Mesenchymal stem cell (in vitro differentiated cells and primary cell): ENCODE measurements at regions not wholly inside any gene's neighbourhood (a gene's known extent, or its start where the extent isn't known, plus 50 kb on each side); places are given as distances from the start of the nearest gene placed in this dataset.
"Not testable (repeated sequence)": the region's sequence is repeated elsewhere in the genome, so short reads cannot be mapped to it uniquely, and the experiment has no call there.

ENCODE experiments used
- DNase-seq: peaks from one replicate; pipeline ENCODE4 v3.0.0-alpha.2; 2013
- H2AFZ ChIP-seq: one replicate; pipeline ENCODE4 v1.6.1; 2013; ENCODE audit warnings: low read depth, mild to moderate bottlenecking, control low read depth, inconsistent platforms, low read length, moderate library complexity
- H2AK5ac ChIP-seq: 2 replicates; pipeline ENCODE4 v1.6.1; 2013; ENCODE audit warnings: low read length, moderate library complexity, mild to moderate bottlenecking, inconsistent platforms; ENCODE audit not compliant: severe bottlenecking
- H2BK120ac ChIP-seq: one replicate; pipeline ENCODE4 v1.6.1; 2013; ENCODE audit warnings: low read depth, mild to moderate bottlenecking, inconsistent platforms, low read length, moderate library complexity
- H2BK12ac ChIP-seq, 2 experiments: one replicate each; pipeline ENCODE4 v1.6.1; 2013; ENCODE audit warnings: inconsistent platforms in 2 of 2, low read length in 2 of 2, mild to moderate bottlenecking in 2 of 2, moderate library complexity in 2 of 2, control low read depth in 1 of 2
- H2BK15ac ChIP-seq: one replicate; pipeline ENCODE4 v1.6.1; 2013; ENCODE audit warnings: mild to moderate bottlenecking, low read depth, inconsistent platforms; ENCODE audit not compliant: poor library complexity, severe bottlenecking
- H2BK5ac ChIP-seq: 2 replicates; pipeline ENCODE4 v1.6.1; 2013; ENCODE audit warnings: low read depth, mild to moderate bottlenecking, low read length, control low read depth, inconsistent platforms; ENCODE audit not compliant: poor library complexity, severe bottlenecking
- H3K14ac ChIP-seq, 2 experiments: one replicate each; pipeline ENCODE4 v1.6.1; 2013; ENCODE audit warnings: inconsistent platforms in 2 of 2, low read length in 2 of 2, control low read depth in 1 of 2, mild to moderate bottlenecking in 1 of 2, moderate library complexity in 1 of 2
- H3K18ac ChIP-seq, 2 experiments: one replicate each; pipeline ENCODE4 v1.6.1; 2013; ENCODE audit warnings: inconsistent platforms in 2 of 2, low read length in 2 of 2, control low read depth in 1 of 2, low read depth in 1 of 2, mild to moderate bottlenecking in 1 of 2
- H3K23ac ChIP-seq, 2 experiments: one replicate each; pipeline ENCODE4 v1.6.1; 2013; ENCODE audit warnings: inconsistent platforms in 2 of 2, low read length in 2 of 2, mild to moderate bottlenecking in 2 of 2, moderate library complexity in 2 of 2, control low read depth in 1 of 2
- H3K27ac ChIP-seq: 2 replicates; pipeline ENCODE4 v1.5.1; 2013; ENCODE audit warnings: mild to moderate bottlenecking, moderate library complexity, low read length, control low read depth, inconsistent platforms; ENCODE audit not compliant: poor library complexity, severe bottlenecking
- H3K27me3 ChIP-seq, 2 experiments: 2 replicates each; pipeline versions ENCODE4 v1.6.1 to v1.7.0; 2013; ENCODE audit warnings: low read length in 2 of 2, mild to moderate bottlenecking in 2 of 2, moderate library complexity in 2 of 2, control low read depth in 1 of 2, inconsistent platforms in 1 of 2; ENCODE audit not compliant: control insufficient read depth in 1 of 2, insufficient read depth in 1 of 2
- H3K36me3 ChIP-seq, 2 experiments: 2 replicates each; pipeline versions ENCODE4 v1.6.1 to v1.7.0; 2013; ENCODE audit warnings: low read length in 2 of 2, control low read depth in 1 of 2, inconsistent platforms in 1 of 2, low read depth in 1 of 2, mild to moderate bottlenecking in 1 of 2; ENCODE audit not compliant: insufficient read depth in 2 of 2, control insufficient read depth in 1 of 2
- H3K4ac ChIP-seq, 2 experiments: one replicate each; pipeline ENCODE4 v1.6.1; 2013; ENCODE audit warnings: inconsistent platforms in 2 of 2, low read length in 2 of 2, mild to moderate bottlenecking in 2 of 2, moderate library complexity in 2 of 2, control low read depth in 1 of 2, low read depth in 1 of 2
- H3K4me1 ChIP-seq: 2 replicates; pipeline ENCODE4 v1.6.1; 2013; ENCODE audit warnings: low read depth, low read length, control low read depth; ENCODE audit not compliant: control insufficient read depth, insufficient read depth
- H3K4me2 ChIP-seq: 2 replicates; pipeline ENCODE4 v1.6.1; 2013; ENCODE audit warnings: low read length, mild to moderate bottlenecking, inconsistent platforms; ENCODE audit not compliant: poor library complexity, severe bottlenecking
- H3K4me3 ChIP-seq, 2 experiments: 2 replicates each; pipeline versions ENCODE4 v1.5.1 to v1.7.0; 2013; ENCODE audit warnings: low read length in 2 of 2, mild to moderate bottlenecking in 2 of 2, control low read depth in 1 of 2, low read depth in 1 of 2; ENCODE audit not compliant: insufficient read depth in 1 of 2
- H3K79me1 ChIP-seq: replicated peaks from 2 replicates; pipeline ENCODE4 v1.6.1; 2013; ENCODE audit warnings: mild to moderate bottlenecking, control low read depth, low read length, inconsistent platforms; ENCODE audit not compliant: poor library complexity, severe bottlenecking
- H3K9ac ChIP-seq: 2 replicates; pipeline ENCODE4 v1.7.0; 2013; ENCODE audit warnings: mild to moderate bottlenecking, low read length, moderate library complexity
- H3K9me3 ChIP-seq: 2 replicates; pipeline ENCODE4 v1.7.0; 2013; ENCODE audit warnings: mild to moderate bottlenecking, low read length; ENCODE audit not compliant: control insufficient read depth
- H4K8ac ChIP-seq: one replicate; pipeline ENCODE4 v1.6.1; 2013; ENCODE audit warnings: inconsistent platforms, mild to moderate bottlenecking, low read length, moderate library complexity
- H4K91ac ChIP-seq: one replicate; pipeline ENCODE4 v1.6.1; 2013; ENCODE audit warnings: mild to moderate bottlenecking, low read length, inconsistent platforms
- WGBS: methylation state at CpG from one replicate; pipeline ENCODE4 v1.1.7; 2013; ENCODE audit warnings: mixed read lengths; 5-methylcytosine and 5-hydroxymethylcytosine counted together

DNA sequence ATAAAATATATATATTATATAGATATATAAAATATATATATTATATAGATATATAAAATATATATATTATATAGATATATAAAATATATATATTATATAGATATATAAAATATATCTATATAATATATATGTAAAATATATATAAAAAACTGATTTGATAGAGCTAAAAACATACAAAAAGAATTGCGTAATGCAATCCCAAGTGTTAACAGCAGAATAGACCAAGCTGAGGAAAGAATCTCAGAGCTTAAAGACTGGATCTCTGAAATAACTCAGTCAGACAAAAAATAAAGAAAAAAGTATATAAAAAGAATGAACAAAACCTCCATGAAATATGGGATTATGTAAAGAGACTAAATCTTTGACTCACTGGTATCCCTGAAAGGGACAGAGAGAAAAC, 112.8 kb upstream of the GCFC2 start:
- H2BK15ac ChIP-seq, H4K91ac ChIP-seq, H3K14ac ChIP-seq, H3K4me2 ChIP-seq, H3K9ac ChIP-seq, H3K36me3 ChIP-seq, H3K4ac ChIP-seq, H4K8ac ChIP-seq, H3K79me1 ChIP-seq, H2AFZ ChIP-seq, H2BK120ac ChIP-seq, H2BK5ac ChIP-seq, DNase-seq, H3K27me3 ChIP-seq, H2BK12ac ChIP-seq, H3K4me1 ChIP-seq, H3K18ac ChIP-seq, H2AK5ac ChIP-seq, H3K9me3 ChIP-seq, H3K27ac ChIP-seq, H3K4me3 ChIP-seq, H3K23ac ChIP-seq: not testable (repeated sequence)
- WGBS = no CpG with 5 or more reads among the region's 1 CpG

DNA sequence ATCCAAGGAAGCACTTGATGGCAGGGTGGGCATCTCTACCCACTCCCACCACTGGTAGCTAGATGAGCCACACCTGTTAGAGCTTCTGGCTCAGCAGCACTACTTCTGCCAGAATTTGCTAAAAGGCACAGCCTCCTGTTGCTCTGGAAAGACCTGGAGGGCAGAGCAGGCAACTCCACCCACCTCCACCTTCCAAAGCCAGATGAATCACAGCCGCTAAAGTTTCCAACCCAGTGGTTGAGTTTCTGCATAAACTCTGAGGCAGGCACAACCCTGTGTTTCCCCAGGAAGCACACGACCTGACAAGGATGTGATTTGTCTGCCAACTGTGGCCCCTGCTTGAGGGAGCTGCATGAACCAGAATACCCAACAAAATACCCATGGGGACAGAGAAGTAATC, 111.6 kb upstream of the GCFC2 start:
- no peak overlapping the region for H2AFZ ChIP-seq
- 72% methylated on average over 2 of the region's 2 CpGs for WGBS
- H3K27ac ChIP-seq = no peak overlapping the region

GRCh38 chr2:75820693-75821092, 110.0 kb upstream of the GCFC2 start:
- Histone ChIP-seq H3K4me2 (no peak overlapping the region), H3K4ac (no peak overlapping the region), H2AFZ (no peak overlapping the region), H4K91ac (no peak overlapping the region), H3K27ac (no peak overlapping the region), H3K9ac (no peak overlapping the region), H2AK5ac (no peak overlapping the region), H4K8ac (no peak overlapping the region), H3K23ac (no peak overlapping the region), H3K79me1 (no peaks in the 10 kb centered on the region), H2BK12ac (no peak overlapping the region), H3K9me3 (peaks cover 5% of the 10 kb centered on the region), H3K27me3 (no peaks in the 10 kb centered on the region), H2BK120ac (no peak overlapping the region), H3K4me3 (no peak overlapping the region), H2BK5ac (no peak overlapping the region), H3K4me1 (no peaks in the 10 kb centered on the region), H2BK15ac (no peak overlapping the region), H3K14ac (no peak overlapping the region), H3K18ac (no peak overlapping the region), H3K36me3 (no peaks in the 10 kb centered on the region)
- DNase-seq = no peak
- 74% methylated on average over 3 of the region's 3 CpGs for WGBS

More for the DNA sequence above, 111.6 kb upstream of the GCFC2 start:
- no peak overlapping the region for H2AK5ac ChIP-seq
- no peak overlapping the region for H2BK120ac ChIP-seq
- H3K4me1 ChIP-seq = no peaks in the 10 kb centered on the region
- no peaks in the 10 kb centered on the region for H3K79me1 ChIP-seq
- H2BK5ac ChIP-seq = no peak overlapping the region
- H3K4me3 ChIP-seq = no peak overlapping the region
- no peak overlapping the region for H3K23ac ChIP-seq
- no peak overlapping the region for H3K18ac ChIP-seq
- H3K36me3 ChIP-seq = no peaks in the 10 kb centered on the region
- no peak overlapping the region for H4K91ac ChIP-seq
- H3K9me3 ChIP-seq = peaks cover 5% of the 10 kb centered on the region
- H3K9ac ChIP-seq = no peak overlapping the region
- no peak for DNase-seq
- H3K4ac ChIP-seq = no peak overlapping the region
- H3K4me2 ChIP-seq = no peak overlapping the region
- no peak overlapping the region for H4K8ac ChIP-seq
- no peak overlapping the region for H2BK15ac ChIP-seq
- H2BK12ac ChIP-seq = no peak overlapping the region
- H3K27me3 ChIP-seq = no peaks in the 10 kb centered on the region
- no peak overlapping the region for H3K14ac ChIP-seq

DNA sequence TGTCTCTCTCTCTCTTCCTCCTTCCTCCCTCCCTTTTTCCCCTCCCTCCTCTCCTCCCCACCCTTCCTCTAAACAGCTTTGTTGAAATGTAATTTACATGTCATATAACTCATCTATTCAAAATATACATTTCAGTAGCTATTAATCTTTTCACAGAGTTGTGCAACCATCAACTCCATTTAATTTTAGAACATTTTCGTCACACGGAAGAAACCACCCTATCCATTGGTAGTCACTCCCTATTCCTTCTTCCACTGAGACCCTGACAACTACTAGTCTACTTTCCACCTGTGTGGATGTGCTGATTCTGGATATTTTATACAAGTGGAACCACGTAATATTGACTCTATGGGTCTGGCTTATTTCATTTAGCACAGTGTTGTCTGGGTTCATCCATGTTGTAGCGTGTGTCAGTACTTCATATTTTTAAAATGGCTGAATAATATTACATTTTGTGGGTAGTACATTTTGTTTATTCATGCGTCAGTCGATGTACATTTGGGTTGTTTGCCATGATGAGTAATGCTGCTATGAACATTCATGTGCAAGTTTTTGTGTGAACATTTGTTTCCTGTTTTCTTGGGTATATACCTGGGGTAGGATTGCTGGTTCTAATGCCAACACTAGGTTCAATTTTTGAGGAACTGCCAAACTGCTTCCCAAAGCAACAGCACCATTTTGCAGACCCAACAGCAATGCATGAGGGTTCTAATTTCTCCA, 100.1 kb upstream of the GCFC2 start:
- no peak overlapping the region for H3K18ac ChIP-seq
- WGBS = 84% methylated on average over 6 of the region's 6 CpGs
- H2BK15ac ChIP-seq = no peak overlapping the region
- H2BK12ac ChIP-seq = no peak overlapping the region
- no peaks in the 10 kb centered on the region for H3K9me3 ChIP-seq
- H3K36me3 ChIP-seq = no peaks in the 10 kb centered on the region
- no peak overlapping the region for H3K9ac ChIP-seq
- no peaks in the 10 kb centered on the region for H3K27me3 ChIP-seq
- no peak overlapping the region for H2BK120ac ChIP-seq
- H2AK5ac ChIP-seq = no peak overlapping the region
- no peak overlapping the region for H3K27ac ChIP-seq
- H3K79me1 ChIP-seq = no peaks in the 10 kb centered on the region
- no peak overlapping the region for H3K4me2 ChIP-seq
- H3K4ac ChIP-seq = no peak overlapping the region
- no peaks in the 10 kb centered on the region for H3K4me1 ChIP-seq
- H2BK5ac ChIP-seq = no peak overlapping the region
- no peak overlapping the region for H3K4me3 ChIP-seq
- no peak overlapping the region for H4K91ac ChIP-seq
- no peak for DNase-seq
- no peak overlapping the region for H3K14ac ChIP-seq
- H2AFZ ChIP-seq = no peak overlapping the region
- no peak overlapping the region for H4K8ac ChIP-seq
- no peak overlapping the region for H3K23ac ChIP-seq
